Esophagus squamous epithelium (tissue), 5 donors: ENCODE measurements at regions not wholly inside any gene's neighbourhood (a gene's known extent, or its start where the extent isn't known, plus 50 kb on each side); places are given as distances from the start of the nearest gene placed in this dataset.
"Not testable (repeated sequence)": the region's sequence is repeated elsewhere in the genome, so short reads cannot be mapped to it uniquely, and the experiment has no call there.

ENCODE experiments used
- DNase-seq: peaks from one replicate; lab custom pipeline; 2025; lab: John Stamatoyannopoulos, UW
- H3K27ac ChIP-seq, 4 donors: fragments of 200-600 bp; sonication (generic); one replicate each; pipeline ENCODE4 v1.5.1; 2016 to 2019; ENCODE audit warnings: mild to moderate bottlenecking in 1 of 4
- H3K27me3 ChIP-seq, 4 donors: fragments of 200-600 bp; sonication (generic); 1 replicate in 3 of 4; 2 replicates in 1 of 4; pipeline versions ENCODE4 v1.5.1 to v1.6.0; 2017 to 2021; ENCODE audit warnings: antibody characterized with exemption in 1 of 4
- H3K36me3 ChIP-seq, 3 donors: fragments of 200-600 bp; sonication (generic); one replicate each; pipeline ENCODE4 v1.5.1; 2016 to 2019
- H3K4me1 ChIP-seq, 3 donors: fragments of 200-600 bp; sonication (generic); one replicate each; pipeline ENCODE4 v1.5.1; 2017 to 2019
- H3K4me3 ChIP-seq, 4 donors: fragments of 200-600 bp; sonication (generic); 1 replicate in 3 of 4; 2 replicates in 1 of 4; pipeline ENCODE4 v1.5.1; 2016 to 2019; ENCODE audit warnings: mild to moderate bottlenecking in 2 of 4, moderate library complexity in 1 of 4
- H3K9me3 ChIP-seq, 3 donors: fragments of 200-600 bp; sonication (generic); one replicate each; pipeline ENCODE4 v1.5.1; 2016 to 2019
- CTCF ChIP-seq, 6 experiments: fragments of 450-650 bp in 4 of 6; fragments of 200-600 bp in 2 of 6; sonication (generic) in 2 of 6; IDR thresholded peaks; one replicate each; pipeline ENCODE4 v1.5.1; 2016 to 2019; ENCODE audit warnings: antibody characterized with exemption in 6 of 6, mild to moderate bottlenecking in 4 of 6, moderate library complexity in 4 of 6
- POLR2A ChIP-seq, 4 donors: fragments of 450-650 bp; IDR thresholded peaks; one replicate each; pipeline ENCODE4 v1.6.1; 2017; ENCODE audit warnings: antibody characterized with exemption in 4 of 4, mild to moderate bottlenecking in 4 of 4, moderate library complexity in 3 of 4
- WGBS, 2 donors: methylation state at CpG; one replicate each; pipeline ENCODE4 v1.1.5; 2018; 5-methylcytosine and 5-hydroxymethylcytosine counted together
- intact Hi-C: fragments of 100-400 bp; cut with DNase I; formaldehyde crosslinking; loops from one replicate; pipeline ENCODE4 v1.15.0; 2022
- donor health status: DM: yes; HTN: yes; CAD: no.

- H3K4me1 ChIP-seq, result no peaks in the 10 kb centered on the region
- TF ChIP-seq CTCF (IDR thresholded peaks at IDR 0.05) (no peak), POLR2A (IDR thresholded peaks at IDR 0.05) (no peak)
- H3K36me3 ChIP-seq, result no peaks in the 10 kb centered on the region
- no peak overlapping the region for H3K4me3 ChIP-seq
- no peaks in the 10 kb centered on the region for H3K9me3 ChIP-seq
- 53 to 60% methylated on average over 4 of the region's 4 CpGs for WGBS, 2 donors
- no peak overlapping the region for H3K27ac ChIP-seq
- intact Hi-C loops, result no loop called here
- no peaks in the 10 kb centered on the region for H3K27me3 ChIP-seq
- DNase-seq, result no peak
Measured at GRCh38 chr4:58325070-58325469, 1214.9 kb upstream of the IGFBP7 start.

- WGBS, 2 donors, result 53 to 69% methylated on average over 4 of the region's 4 CpGs
- no peaks in the 10 kb centered on the region for H3K4me1 ChIP-seq
- H3K4me3 ChIP-seq, result no peak overlapping the region
- H3K27ac ChIP-seq, result no peak overlapping the region
- no peak for DNase-seq
- H3K36me3 ChIP-seq, result no peaks in the 10 kb centered on the region
- intact Hi-C loops, result no loop called here
- no peaks in the 10 kb centered on the region for H3K9me3 ChIP-seq
- H3K27me3 ChIP-seq, result no peaks in the 10 kb centered on the region
- TF ChIP-seq CTCF (IDR thresholded peaks at IDR 0.05) (no peak), POLR2A (IDR thresholded peaks at IDR 0.05) (no peak)
Measured at GRCh38 chr4:58313444-58313843, 1203.3 kb upstream of the IGFBP7 start.

DNA sequence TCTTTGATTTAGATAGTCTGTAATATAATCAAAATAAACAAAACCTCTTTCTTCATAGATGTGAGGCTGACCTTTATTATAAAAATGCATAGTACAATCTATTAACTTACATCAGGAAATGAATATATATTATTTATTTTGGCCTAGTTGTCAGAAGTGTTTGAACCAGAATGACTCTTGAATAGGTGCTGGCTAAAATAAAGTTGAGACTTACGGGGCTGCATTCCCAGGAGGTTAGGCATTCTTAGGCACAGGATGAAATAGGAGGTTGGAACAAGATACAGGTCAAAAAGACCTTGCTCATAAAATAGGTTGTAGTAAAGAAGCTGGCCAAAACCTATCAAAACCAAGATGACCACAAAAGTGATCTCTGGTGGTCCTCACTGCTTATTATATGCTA, 1193.3 kb upstream of the IGFBP7 start:
- H3K27me3 ChIP-seq, result no peaks in the 10 kb centered on the region
- TF ChIP-seq CTCF (IDR thresholded peaks at IDR 0.05) (no peak), POLR2A (IDR thresholded peaks at IDR 0.05) (no peak)
- H3K27ac ChIP-seq, result no peak overlapping the region
- H3K4me3 ChIP-seq, result no peak overlapping the region
- H3K9me3 ChIP-seq, result no peaks in the 10 kb centered on the region
- WGBS, 2 donors, result 47 to 72% methylated on average over 1 of the region's 1 CpG
- DNase-seq, result no peak
- intact Hi-C loops, result no loop called here
- H3K36me3 ChIP-seq, result no peaks in the 10 kb centered on the region
- no peaks in the 10 kb centered on the region for H3K4me1 ChIP-seq

GRCh38 chr4:58301376-58301999, 1191.3 kb upstream of the IGFBP7 start:
- intact Hi-C loops, result no loop called here
- no peak overlapping the region for H3K4me3 ChIP-seq
- peak overlapping the region in 1 of 4 donors; percentile 15 for H3K27ac ChIP-seq

GRCh38 chr4:58286335-58286734, 1176.2 kb upstream of the IGFBP7 start:
- intact Hi-C loops, result no loop called here
- no peak overlapping the region for H3K4me3 ChIP-seq
- WGBS, 2 donors, result 37 to 70% methylated on average over 4 of the region's 4 CpGs

More at GRCh38 chr4:58301376-58301999, 1191.3 kb upstream of the IGFBP7 start:
- 11% methylated on average over 2 of the region's 2 CpGs for WGBS, 2 donors
- H3K27me3 ChIP-seq, result no peaks in the 10 kb centered on the region
- DNase-seq, result no peak
- no peaks in the 10 kb centered on the region for H3K36me3 ChIP-seq
- TF ChIP-seq CTCF (IDR thresholded peaks at IDR 0.05), result no peak
- no peak for TF ChIP-seq POLR2A (IDR thresholded peaks at IDR 0.05)
- no peaks in the 10 kb centered on the region for H3K4me1 ChIP-seq
- no peaks in the 10 kb centered on the region for H3K9me3 ChIP-seq

GRCh38 chr4:58280928-58281327, 1170.7 kb upstream of the IGFBP7 start:
- WGBS, 2 donors, result 54 to 66% methylated on average over 2 of the region's 2 CpGs
- DNase-seq, H3K4me1 ChIP-seq, H3K4me3 ChIP-seq, intact Hi-C loops, H3K27ac ChIP-seq, H3K27me3 ChIP-seq, H3K9me3 ChIP-seq, H3K36me3 ChIP-seq: not testable (repeated sequence)

More at GRCh38 chr4:58286335-58286734, 1176.2 kb upstream of the IGFBP7 start:
- Histone ChIP-seq H3K27ac (no peak overlapping the region), H3K9me3 (no peaks in the 10 kb centered on the region), H3K27me3 (no peaks in the 10 kb centered on the region), H3K4me1 (no peaks in the 10 kb centered on the region), H3K36me3 (no peaks in the 10 kb centered on the region)
- TF ChIP-seq POLR2A (IDR thresholded peaks at IDR 0.05) (no peak), CTCF (IDR thresholded peaks at IDR 0.05) (no peak)
- no peak for DNase-seq
